Upper lobe of left lung (tissue), 4 donors: ENCODE measurements at regions not wholly inside any gene's neighbourhood (a gene's known extent, or its start where the extent isn't known, plus 50 kb on each side); places are given as distances from the start of the nearest gene placed in this dataset.

ENCODE experiments used
- EP300 ChIP-seq, 4 donors: sonication (generic); formaldehyde crosslinking; IDR thresholded peaks; one replicate each; pipeline ENCODE4 v1.5.1; 2017; ENCODE audit warnings: antibody characterized with exemption in 4 of 4, control low read depth in 2 of 4
- POLR2A ChIP-seq, 4 donors: fragments of 450-650 bp; IDR thresholded peaks; one replicate each; pipeline ENCODE4 v1.5.1; 2016 to 2017; ENCODE audit warnings: antibody characterized with exemption in 4 of 4, mild to moderate bottlenecking in 2 of 4
- TF ChIP-seq, protein P1 (sequence below), 6 experiments: fragments of 450-650 bp in 4 of 6; fragments of 200-600 bp in 2 of 6; sonication (generic) in 2 of 6; IDR thresholded peaks; one replicate each; pipeline ENCODE4 v1.5.1; 2016 to 2019; ENCODE audit warnings: antibody characterized with exemption in 6 of 6

DNA sequence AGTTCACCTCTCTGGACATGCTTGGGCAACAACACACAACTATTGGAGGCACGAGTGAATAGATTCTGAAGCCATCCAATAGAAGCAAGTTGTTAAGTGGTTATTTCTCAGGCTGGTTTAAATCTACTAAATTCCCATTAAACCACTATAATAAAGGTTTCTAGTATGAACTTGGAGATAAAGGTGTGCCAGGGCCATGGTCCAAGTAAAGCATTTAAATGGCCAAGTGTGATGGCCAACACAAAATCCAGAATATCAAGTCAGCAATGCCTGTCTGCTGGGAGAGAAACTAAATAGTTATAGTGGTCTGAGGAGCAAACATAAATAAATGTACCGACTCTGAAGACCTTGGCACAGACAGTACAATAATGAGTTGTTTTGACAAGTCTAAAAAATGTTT, 294.3 kb upstream of the STXBP5 start:
- TF ChIP-seq, protein P1, sequence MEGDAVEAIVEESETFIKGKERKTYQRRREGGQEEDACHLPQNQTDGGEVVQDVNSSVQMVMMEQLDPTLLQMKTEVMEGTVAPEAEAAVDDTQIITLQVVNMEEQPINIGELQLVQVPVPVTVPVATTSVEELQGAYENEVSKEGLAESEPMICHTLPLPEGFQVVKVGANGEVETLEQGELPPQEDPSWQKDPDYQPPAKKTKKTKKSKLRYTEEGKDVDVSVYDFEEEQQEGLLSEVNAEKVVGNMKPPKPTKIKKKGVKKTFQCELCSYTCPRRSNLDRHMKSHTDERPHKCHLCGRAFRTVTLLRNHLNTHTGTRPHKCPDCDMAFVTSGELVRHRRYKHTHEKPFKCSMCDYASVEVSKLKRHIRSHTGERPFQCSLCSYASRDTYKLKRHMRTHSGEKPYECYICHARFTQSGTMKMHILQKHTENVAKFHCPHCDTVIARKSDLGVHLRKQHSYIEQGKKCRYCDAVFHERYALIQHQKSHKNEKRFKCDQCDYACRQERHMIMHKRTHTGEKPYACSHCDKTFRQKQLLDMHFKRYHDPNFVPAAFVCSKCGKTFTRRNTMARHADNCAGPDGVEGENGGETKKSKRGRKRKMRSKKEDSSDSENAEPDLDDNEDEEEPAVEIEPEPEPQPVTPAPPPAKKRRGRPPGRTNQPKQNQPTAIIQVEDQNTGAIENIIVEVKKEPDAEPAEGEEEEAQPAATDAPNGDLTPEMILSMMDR (IDR thresholded peaks at IDR 0.05): no peak
- no peak for TF ChIP-seq POLR2A (IDR thresholded peaks at IDR 0.05)
- no peak for TF ChIP-seq EP300 (IDR thresholded peaks at IDR 0.05)
